Left lung (tissue), 4 donors: ENCODE measurements at regions not wholly inside any gene's neighbourhood (a gene's known extent, or its start where the extent isn't known, plus 50 kb on each side); places are given as distances from the start of the nearest gene placed in this dataset.
"Not testable (repeated sequence)": the region's sequence is repeated elsewhere in the genome, so short reads cannot be mapped to it uniquely, and the experiment has no call there.

Source experiments
- ATAC-seq: fragments of 200-7000 bp; cut with Tn5 transposase; one replicate; pipeline ENCODE4 v1.9.1; 2020; ENCODE audit warnings: moderate library complexity
- DNase-seq, 4 donors: peaks; one replicate each; pipeline ENCODE4 v3.0.0-alpha.2; 2013 to 2020
- H3K27ac ChIP-seq, 2 donors: fragments of 200-600 bp; sonication (generic) in 1 of 2; one replicate each; pipeline versions ENCODE4 v1.5.0 to v1.8.0; 2020 to 2021
- H3K27me3 ChIP-seq, 2 donors: fragments of 200-600 bp; sonication (generic) in 1 of 2; one replicate each; pipeline versions ENCODE4 v1.5.0 to v1.8.0; 2020 to 2021
- H3K36me3 ChIP-seq, 2 donors: fragments of 200-600 bp; sonication (generic) in 1 of 2; one replicate each; pipeline versions ENCODE4 v1.5.0 to v1.8.0; 2020 to 2021
- H3K4me1 ChIP-seq, 2 donors: fragments of 200-600 bp; one replicate each; pipeline ENCODE4 v1.8.0; 2021
- H3K4me3 ChIP-seq, 2 donors: fragments of 200-600 bp; sonication (generic) in 1 of 2; one replicate each; pipeline versions ENCODE4 v1.5.0 to v1.8.0; 2020 to 2021; ENCODE audit warnings: mild to moderate bottlenecking in 1 of 2
- H3K9me3 ChIP-seq, 2 donors: fragments of 200-600 bp; sonication (generic) in 1 of 2; one replicate each; pipeline versions ENCODE4 v1.5.0 to v1.8.0; 2020 to 2021
- intact Hi-C, 2 donors: fragments of 100-400 bp; cut with DNase I; formaldehyde crosslinking; loops; one replicate each; pipeline versions ENCODE4 v1.11.2 to v1.14.2; 2022
- TF ChIP-seq, protein P1 (sequence below), 2 donors: fragments of 200-600 bp; sonication (generic) in 1 of 2; IDR thresholded peaks; one replicate each; pipeline versions ENCODE4 v1.5.0 to v1.8.0; 2021; ENCODE audit warnings: antibody characterized with exemption in 2 of 2
- donor health status: DM: no; HTN: yes; CAD: no.
- donor health status: DM: no; HTN: no; CAD: no.

DNA sequence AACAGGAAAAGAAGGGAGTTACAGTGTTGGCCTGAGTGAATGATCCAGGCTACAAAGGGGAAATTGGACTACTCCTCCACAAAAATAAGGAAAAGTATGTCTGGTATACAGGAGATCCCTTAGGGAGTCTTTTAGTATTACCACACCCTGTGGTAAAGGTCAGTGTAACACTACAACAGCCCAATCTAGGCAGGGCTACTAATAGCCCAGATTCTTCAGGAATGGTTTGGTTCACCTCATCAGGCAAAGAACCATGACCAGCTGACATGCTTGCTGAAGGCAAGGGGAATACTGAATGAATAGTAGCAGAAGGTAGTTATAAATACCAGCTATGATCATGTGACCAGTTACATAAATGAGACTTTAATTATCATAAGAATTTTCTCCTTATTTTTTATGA is 372.6 kb upstream of the ATP11B start:
- no peaks in the 10 kb centered on the region for H3K9me3 ChIP-seq
- intact Hi-C loops, result no loop called here

DNA sequence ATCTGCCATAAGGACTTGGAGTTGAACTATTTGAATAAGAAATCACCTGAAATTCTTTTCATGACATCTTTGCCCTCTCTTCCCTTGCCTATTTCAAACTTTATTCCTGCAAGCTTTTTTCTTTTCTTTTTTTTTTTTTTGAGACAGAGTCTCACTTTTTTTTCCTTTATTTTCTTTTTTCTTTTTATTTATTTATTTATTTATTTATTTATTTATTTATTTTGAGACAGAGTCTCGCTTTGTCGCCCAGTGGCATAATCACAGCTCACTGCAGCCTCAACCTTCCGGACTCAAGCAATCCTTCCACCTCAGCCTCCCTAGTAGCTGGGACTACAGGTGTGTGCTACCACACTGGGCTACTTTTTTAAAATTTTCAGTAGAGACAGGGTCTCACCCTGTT is 369.3 kb upstream of the ATP11B start:
- intact Hi-C loops, result no loop called here

More for the DNA sequence above, 372.6 kb upstream of the ATP11B start:
- Histone ChIP-seq H3K4me3 (no peak overlapping the region), H3K27ac (no peak overlapping the region), H3K27me3 (no peaks in the 10 kb centered on the region), H3K36me3 (no peaks in the 10 kb centered on the region), H3K4me1 (no peaks in the 10 kb centered on the region)
- DNase-seq (no peak), ATAC-seq (no peak)
- TF ChIP-seq, protein P1, sequence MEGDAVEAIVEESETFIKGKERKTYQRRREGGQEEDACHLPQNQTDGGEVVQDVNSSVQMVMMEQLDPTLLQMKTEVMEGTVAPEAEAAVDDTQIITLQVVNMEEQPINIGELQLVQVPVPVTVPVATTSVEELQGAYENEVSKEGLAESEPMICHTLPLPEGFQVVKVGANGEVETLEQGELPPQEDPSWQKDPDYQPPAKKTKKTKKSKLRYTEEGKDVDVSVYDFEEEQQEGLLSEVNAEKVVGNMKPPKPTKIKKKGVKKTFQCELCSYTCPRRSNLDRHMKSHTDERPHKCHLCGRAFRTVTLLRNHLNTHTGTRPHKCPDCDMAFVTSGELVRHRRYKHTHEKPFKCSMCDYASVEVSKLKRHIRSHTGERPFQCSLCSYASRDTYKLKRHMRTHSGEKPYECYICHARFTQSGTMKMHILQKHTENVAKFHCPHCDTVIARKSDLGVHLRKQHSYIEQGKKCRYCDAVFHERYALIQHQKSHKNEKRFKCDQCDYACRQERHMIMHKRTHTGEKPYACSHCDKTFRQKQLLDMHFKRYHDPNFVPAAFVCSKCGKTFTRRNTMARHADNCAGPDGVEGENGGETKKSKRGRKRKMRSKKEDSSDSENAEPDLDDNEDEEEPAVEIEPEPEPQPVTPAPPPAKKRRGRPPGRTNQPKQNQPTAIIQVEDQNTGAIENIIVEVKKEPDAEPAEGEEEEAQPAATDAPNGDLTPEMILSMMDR (IDR thresholded peaks at IDR 0.05), result no peak

DNA sequence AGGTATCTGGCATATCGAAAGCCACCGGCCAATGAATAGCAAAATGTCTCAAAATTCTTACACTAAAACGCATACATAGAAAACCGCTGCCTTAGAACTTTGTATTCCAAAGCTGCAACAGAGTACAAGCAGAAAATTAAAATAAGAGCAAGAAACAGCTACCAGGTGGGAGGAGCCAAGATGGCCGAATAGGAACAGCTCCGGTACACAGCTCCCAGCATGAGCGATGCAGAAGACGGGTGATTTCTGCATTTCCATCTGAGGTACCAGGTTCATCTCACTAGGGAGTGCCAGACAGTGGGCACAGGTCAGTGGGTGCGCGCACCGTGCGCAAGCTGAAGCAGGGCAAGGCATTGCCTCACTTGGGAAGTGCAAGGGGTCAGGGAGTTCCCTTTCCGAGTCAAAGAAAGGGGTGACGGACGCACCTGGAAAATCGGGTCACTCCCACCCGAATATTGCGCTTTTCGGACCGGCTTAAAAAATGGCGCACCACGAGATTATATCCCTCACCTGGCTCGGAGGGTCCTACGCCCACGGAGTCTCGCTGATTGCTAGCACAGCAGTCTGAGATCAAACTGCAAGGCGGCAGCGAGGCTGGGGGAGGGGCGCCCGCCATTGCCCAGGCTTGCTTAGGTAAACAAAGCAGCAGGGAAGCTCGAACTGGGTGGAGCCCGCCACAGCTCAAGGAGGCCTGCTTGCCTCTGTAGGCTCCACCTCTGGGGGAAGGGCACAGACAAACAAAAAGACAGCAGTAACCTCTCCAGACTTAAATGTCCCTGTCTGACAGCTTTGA is 367.2 kb upstream of the ATP11B start:
- ATAC-seq, H3K27ac ChIP-seq, DNase-seq, H3K27me3 ChIP-seq, H3K4me1 ChIP-seq, H3K4me3 ChIP-seq, H3K9me3 ChIP-seq, intact Hi-C loops, H3K36me3 ChIP-seq: not testable (repeated sequence)

More for the DNA sequence above, 369.3 kb upstream of the ATP11B start:
- DNase-seq, result no peak
- no peaks in the 10 kb centered on the region for H3K27me3 ChIP-seq
- ATAC-seq, result no peak
- TF ChIP-seq, protein P1 (IDR thresholded peaks at IDR 0.05), result no peak
- no peaks in the 10 kb centered on the region for H3K9me3 ChIP-seq
- no peak overlapping the region for H3K4me3 ChIP-seq
- no peak overlapping the region for H3K27ac ChIP-seq
- no peaks in the 10 kb centered on the region for H3K36me3 ChIP-seq
- H3K4me1 ChIP-seq, result no peaks in the 10 kb centered on the region

DNA sequence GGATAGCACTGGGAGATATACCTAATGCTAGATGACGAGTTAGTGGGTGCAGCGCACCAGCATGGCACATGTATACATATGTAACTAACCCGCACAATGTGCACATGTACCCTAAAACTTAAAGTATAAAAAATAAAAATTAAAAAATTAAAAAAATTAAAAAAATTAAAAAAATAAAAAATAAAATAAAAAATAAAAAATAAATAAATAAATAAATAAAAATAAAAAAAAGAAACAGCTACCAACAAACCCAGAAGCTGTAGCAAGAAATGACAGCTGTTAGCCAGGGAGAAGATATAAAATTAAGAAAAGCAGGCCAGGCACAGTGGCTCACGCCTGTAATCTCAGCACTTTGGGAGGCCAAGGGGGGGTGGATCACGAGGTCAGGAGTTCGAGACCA is 361.3 kb upstream of the ATP11B start:
- DNase-seq, intact Hi-C loops, H3K36me3 ChIP-seq, H3K27ac ChIP-seq, H3K9me3 ChIP-seq, H3K4me3 ChIP-seq, ATAC-seq, H3K4me1 ChIP-seq, H3K27me3 ChIP-seq: not testable (repeated sequence)

DNA sequence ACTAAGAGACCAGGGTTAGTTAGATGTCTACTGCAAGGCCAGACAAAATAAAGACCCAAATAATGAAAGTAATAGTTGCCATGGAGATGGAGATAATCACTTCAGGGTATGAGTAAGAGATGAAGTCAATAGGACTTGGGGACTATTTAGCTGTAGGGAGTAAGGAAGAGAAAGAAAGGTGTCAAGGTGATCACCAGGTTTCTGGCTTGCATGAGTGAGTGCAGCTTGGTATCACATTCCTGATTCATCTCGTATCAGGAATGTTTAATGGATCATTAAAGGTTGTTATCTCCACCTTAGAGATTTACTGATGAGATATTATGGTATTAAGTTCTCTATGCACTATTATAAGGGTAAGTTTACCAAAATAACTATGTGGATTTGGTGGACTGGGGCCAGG is 357.4 kb upstream of the ATP11B start:
- Histone ChIP-seq H3K27me3 (no peaks in the 10 kb centered on the region), H3K4me1 (no peaks in the 10 kb centered on the region), H3K36me3 (no peaks in the 10 kb centered on the region), H3K27ac (no peak overlapping the region), H3K4me3 (no peak overlapping the region), H3K9me3 (no peaks in the 10 kb centered on the region)
- no peak for ATAC-seq
- DNase-seq, result no peak
- TF ChIP-seq, protein P1 (IDR thresholded peaks at IDR 0.05), result no peak
- intact Hi-C loops, result no loop called here

DNA sequence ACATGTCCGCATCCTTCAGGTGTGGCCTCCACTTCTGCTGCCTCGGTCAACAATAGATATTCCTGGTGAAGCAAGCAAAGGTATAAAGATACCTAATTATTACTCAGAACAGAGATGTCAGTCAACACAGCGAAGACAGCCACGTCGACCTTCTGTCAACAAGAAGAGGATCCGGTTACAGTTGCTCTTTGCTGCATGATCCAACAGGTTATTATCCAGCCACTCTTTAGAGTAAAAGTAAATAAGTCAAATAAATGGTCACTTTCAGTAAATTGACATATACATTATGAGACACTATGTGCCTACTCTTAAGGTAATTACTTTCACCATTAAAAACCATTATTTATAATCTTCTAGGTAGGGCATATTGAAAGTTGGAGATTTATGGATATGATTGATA is 356.8 kb upstream of the ATP11B start:
- Histone ChIP-seq H3K9me3 (no peaks in the 10 kb centered on the region), H3K4me3 (no peak overlapping the region), H3K27me3 (no peaks in the 10 kb centered on the region), H3K27ac (no peak overlapping the region), H3K36me3 (no peaks in the 10 kb centered on the region), H3K4me1 (no peaks in the 10 kb centered on the region)
- ATAC-seq (no peak), DNase-seq (no peak)
- TF ChIP-seq, protein P1 (IDR thresholded peaks at IDR 0.05), result no peak
- intact Hi-C loops, result no loop called here
